CD14-positive monocyte (primary cell): ENCODE measurements at regions not wholly inside any gene's neighbourhood (a gene's known extent, or its start where the extent isn't known, plus 50 kb on each side); places are given as distances from the start of the nearest gene placed in this dataset.
A peak's percentile ranks its signal among the peaks of the same experiment; 100 is the strongest.

Experiments used
- DNase-seq, 3 donors: peaks; one replicate each; pipeline ENCODE4 v3.0.0-alpha.2; 2011 to 2022
- H2AFZ ChIP-seq: 2 replicates; pipeline ENCODE4 v1.6.0; 2012; ENCODE audit warnings: mild to moderate bottlenecking, low read depth, low read length, inconsistent platforms; ENCODE audit not compliant: insufficient read depth, poor library complexity, severe bottlenecking
- H3K27ac ChIP-seq, 2 donors: 1 replicate in 1 of 2; 2 replicates in 1 of 2; pipeline ENCODE4 v1.5.1; 2012 to 2013; ENCODE audit warnings: low read length in 2 of 2, control low read depth in 1 of 2, inconsistent platforms in 1 of 2, low read depth in 1 of 2, mild to moderate bottlenecking in 1 of 2
- H3K27me3 ChIP-seq, 2 donors: one replicate each; pipeline versions ENCODE4 v1.6.0 to v1.6.1; 2011 to 2013; ENCODE audit warnings: low read length in 2 of 2; ENCODE audit not compliant: control insufficient read depth in 2 of 2, insufficient read depth in 2 of 2
- H3K36me3 ChIP-seq, 2 donors: replicated peaks in 1 of 2; 1 replicate in 1 of 2; 2 replicates in 1 of 2; pipeline versions ENCODE4 v1.5.1 to v1.6.1; 2012 to 2013; ENCODE audit warnings: low read length in 2 of 2, control low read depth in 1 of 2, inconsistent platforms in 1 of 2, mild to moderate bottlenecking in 1 of 2; ENCODE audit not compliant: insufficient read depth in 2 of 2, control insufficient read depth in 1 of 2
- H3K4me1 ChIP-seq, 2 donors: 1 replicate in 1 of 2; 2 replicates in 1 of 2; pipeline versions ENCODE4 v1.5.1 to v1.6.1; 2012 to 2013; ENCODE audit warnings: low read length in 2 of 2, control low read depth in 1 of 2, inconsistent platforms in 1 of 2, mild to moderate bottlenecking in 1 of 2, moderate library complexity in 1 of 2; ENCODE audit not compliant: insufficient read depth in 2 of 2, control insufficient read depth in 1 of 2
- H3K4me2 ChIP-seq: replicated peaks from 2 replicates; pipeline ENCODE3; 2012; ENCODE audit warnings: low read length, moderate library complexity, mild to moderate bottlenecking; ENCODE audit not compliant: poor library complexity, severe bottlenecking; ENCODE audit errors: extremely low read depth
- H3K4me3 ChIP-seq, 3 experiments: fragments of 200-600 bp in 1 of 3; sonication (generic) in 1 of 3; replicated peaks in 1 of 3; 1 replicate in 2 of 3; 2 replicates in 1 of 3; pipeline ENCODE4 v1.5.1; 2011 to 2013; ENCODE audit warnings: low read length in 3 of 3, mild to moderate bottlenecking in 3 of 3, control low read depth in 2 of 3, low read depth in 2 of 3, inconsistent platforms in 1 of 3, moderate library complexity in 1 of 3
- H3K79me2 ChIP-seq: 2 replicates; pipeline ENCODE4 v1.6.0; 2012; ENCODE audit warnings: mild to moderate bottlenecking, control low read depth, inconsistent platforms, low read length, moderate library complexity; ENCODE audit not compliant: insufficient read depth
- H3K9ac ChIP-seq: 2 replicates; pipeline ENCODE4 v1.6.0; 2017; ENCODE audit warnings: low read length, mild to moderate bottlenecking; ENCODE audit not compliant: insufficient read depth, poor library complexity, severe bottlenecking
- H3K9me3 ChIP-seq, 2 donors: replicated peaks in 1 of 2; 1 replicate in 1 of 2; 2 replicates in 1 of 2; pipeline versions ENCODE4 v1.5.1 to v1.6.1; 2012 to 2013; ENCODE audit warnings: low read length in 2 of 2, control low read depth in 1 of 2; ENCODE audit not compliant: control insufficient read depth in 1 of 2, insufficient read depth in 1 of 2
- H4K20me1 ChIP-seq: 2 replicates; pipeline ENCODE4 v1.6.0; 2012; ENCODE audit warnings: mild to moderate bottlenecking, low read length, control low read depth, moderate library complexity; ENCODE audit not compliant: insufficient read depth
- H3K27ac Mint-ChIP-seq, 7 donors: one replicate each; pipeline ENCODE4 v1.8.0; 2020; ENCODE audit warnings: mild to moderate bottlenecking in 7 of 7, mixed read lengths in 7 of 7, moderate library complexity in 6 of 7, inconsistent platforms in 2 of 7
- H3K27me3 Mint-ChIP-seq, 3 donors: one replicate each; pipeline ENCODE4 v1.8.0; 2021 to 2022; ENCODE audit warnings: low read depth in 3 of 3, mild to moderate bottlenecking in 3 of 3, mixed read lengths in 3 of 3, moderate library complexity in 3 of 3, inconsistent platforms in 1 of 3
- H3K36me3 Mint-ChIP-seq, 2 donors: one replicate each; pipeline ENCODE4 v1.8.0; 2020; ENCODE audit warnings: mixed read lengths in 2 of 2, inconsistent platforms in 1 of 2, mild to moderate bottlenecking in 1 of 2
- H3K4me1 Mint-ChIP-seq: one replicate; pipeline ENCODE4 v1.8.0; 2020; ENCODE audit warnings: mild to moderate bottlenecking, mixed read lengths
- H3K4me3 Mint-ChIP-seq, 2 donors: one replicate each; pipeline ENCODE4 v1.8.0; 2020; ENCODE audit warnings: mild to moderate bottlenecking in 2 of 2, mixed read lengths in 2 of 2, moderate library complexity in 1 of 2
- H3K9me3 Mint-ChIP-seq, 7 donors: one replicate each; pipeline ENCODE4 v1.8.0; 2020 to 2022; ENCODE audit warnings: mixed read lengths in 7 of 7, mild to moderate bottlenecking in 6 of 7, moderate library complexity in 6 of 7, inconsistent platforms in 2 of 7
- WGBS: methylation state at CpG from one replicate; pipeline ENCODE4 v1.1.5; 2013; ENCODE audit warnings: missing lambda C conversion rate; ENCODE audit not compliant: insufficient coverage; 5-methylcytosine and 5-hydroxymethylcytosine counted together
- intact Hi-C, 2 donors: fragments of 100-400 bp; cut with micrococcal nuclease; formaldehyde crosslinking; loops; one replicate each; pipeline versions ENCODE4 v1.15.0 to v1.15.1; 2023
- TF ChIP-seq, protein P1 (sequence below): fragments of 200-600 bp; IDR thresholded peaks from one replicate; pipeline ENCODE4 v1.8.0; 2022; ENCODE audit warnings: antibody characterized with exemption, mild to moderate bottlenecking

DNA sequence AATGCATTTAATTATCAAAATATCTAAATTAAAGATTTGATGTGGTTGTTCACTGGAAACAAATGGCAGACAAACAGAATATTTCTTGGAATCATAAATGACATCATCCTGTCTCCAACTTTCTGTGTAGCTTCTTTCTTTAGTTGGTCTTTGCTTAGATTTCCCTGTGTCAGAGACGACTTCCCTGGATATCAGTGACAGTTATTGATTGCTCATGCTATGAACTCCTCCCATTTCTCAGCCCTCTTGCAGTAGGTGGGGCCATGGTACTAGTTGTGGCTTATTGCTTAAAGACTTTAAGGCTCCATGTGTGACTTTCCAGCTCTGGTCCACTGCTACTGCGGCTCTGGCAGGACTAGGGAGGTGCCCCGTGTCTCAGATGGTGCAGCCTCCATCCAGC, 592.6 kb downstream of the MTRR start:
- Histone ChIP-seq H3K36me3 (peaks cover 0 to 2% of the 10 kb centered on the region in 2 donors), H3K4me2 (no peak overlapping the region), H3K9me3 (no peaks in the 10 kb centered on the region), H3K4me3 (no peak overlapping the region), H4K20me1 (no peaks in the 10 kb centered on the region), H2AFZ (no peak overlapping the region), H3K27ac (no peak overlapping the region), H3K4me1 (peaks cover 12 to 13% of the 10 kb centered on the region in 2 donors), H3K9ac (no peak overlapping the region), H3K27me3 (no peaks in the 10 kb centered on the region), H3K79me2 (no peaks in the 10 kb centered on the region)
- DNase-seq = no peak
- no peak overlapping the region for H3K4me3 Mint-ChIP-seq
- peaks cover 21% of the 10 kb centered on the region for H3K4me1 Mint-ChIP-seq
- peaks cover 0 to 6% (median 4%) of the 10 kb centered on the region in 3 donors for H3K27me3 Mint-ChIP-seq
- H3K36me3 Mint-ChIP-seq = no peaks in the 10 kb centered on the region
- peaks cover 0 to 6% (median 2%) of the 10 kb centered on the region in 7 donors for H3K9me3 Mint-ChIP-seq
- TF ChIP-seq, protein P1, sequence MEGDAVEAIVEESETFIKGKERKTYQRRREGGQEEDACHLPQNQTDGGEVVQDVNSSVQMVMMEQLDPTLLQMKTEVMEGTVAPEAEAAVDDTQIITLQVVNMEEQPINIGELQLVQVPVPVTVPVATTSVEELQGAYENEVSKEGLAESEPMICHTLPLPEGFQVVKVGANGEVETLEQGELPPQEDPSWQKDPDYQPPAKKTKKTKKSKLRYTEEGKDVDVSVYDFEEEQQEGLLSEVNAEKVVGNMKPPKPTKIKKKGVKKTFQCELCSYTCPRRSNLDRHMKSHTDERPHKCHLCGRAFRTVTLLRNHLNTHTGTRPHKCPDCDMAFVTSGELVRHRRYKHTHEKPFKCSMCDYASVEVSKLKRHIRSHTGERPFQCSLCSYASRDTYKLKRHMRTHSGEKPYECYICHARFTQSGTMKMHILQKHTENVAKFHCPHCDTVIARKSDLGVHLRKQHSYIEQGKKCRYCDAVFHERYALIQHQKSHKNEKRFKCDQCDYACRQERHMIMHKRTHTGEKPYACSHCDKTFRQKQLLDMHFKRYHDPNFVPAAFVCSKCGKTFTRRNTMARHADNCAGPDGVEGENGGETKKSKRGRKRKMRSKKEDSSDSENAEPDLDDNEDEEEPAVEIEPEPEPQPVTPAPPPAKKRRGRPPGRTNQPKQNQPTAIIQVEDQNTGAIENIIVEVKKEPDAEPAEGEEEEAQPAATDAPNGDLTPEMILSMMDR = no peak
- WGBS = 90% methylated on average over 2 of the region's 3 CpGs
- H3K27ac Mint-ChIP-seq = no peak overlapping the region
- intact Hi-C loops = no loop called here

DNA sequence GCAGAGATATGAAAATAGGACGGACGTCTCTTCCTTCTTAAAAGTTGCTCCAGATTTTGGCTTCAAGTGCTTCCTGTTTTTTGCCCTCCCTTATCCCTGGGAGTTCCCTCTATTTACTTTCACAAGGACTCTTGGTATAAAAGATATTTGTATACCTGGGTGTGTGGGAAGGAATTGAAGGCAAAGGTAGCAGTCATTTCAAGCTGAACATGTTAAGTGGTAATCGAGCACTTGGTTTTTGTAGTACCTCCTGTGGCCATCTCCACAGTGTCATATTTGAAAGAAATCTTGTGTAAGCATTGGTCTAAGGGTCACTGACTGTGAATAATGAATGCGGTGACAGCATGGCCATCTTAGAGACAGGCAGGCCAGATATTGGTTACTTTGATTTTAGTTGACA, 593.6 kb downstream of the MTRR start:
- H3K27me3 Mint-ChIP-seq = peaks cover 0 to 4% (median under 1%) of the 10 kb centered on the region in 3 donors
- H3K36me3 Mint-ChIP-seq = no peaks in the 10 kb centered on the region
- H3K4me3 ChIP-seq = no peak overlapping the region
- H3K4me1 Mint-ChIP-seq = peaks cover 15% of the 10 kb centered on the region
- H3K9me3 Mint-ChIP-seq = peaks cover 0 to 3% (median 0%) of the 10 kb centered on the region in 7 donors
- intact Hi-C loops = no loop called here
- H4K20me1 ChIP-seq = no peaks in the 10 kb centered on the region
- H3K9me3 ChIP-seq = no peaks in the 10 kb centered on the region
- peaks cover 0 to 2% of the 10 kb centered on the region in 2 donors for H3K36me3 ChIP-seq
- no peak overlapping the region for H3K4me3 Mint-ChIP-seq
- H3K79me2 ChIP-seq = no peaks in the 10 kb centered on the region
- no peaks in the 10 kb centered on the region for H3K27me3 ChIP-seq
- H3K27ac ChIP-seq = no peak overlapping the region
- TF ChIP-seq, protein P1 = no peak
- peak in 1 of 3 donors; percentile 9 for DNase-seq
- no peak overlapping the region for H3K9ac ChIP-seq
- no peak overlapping the region for H3K4me2 ChIP-seq
- WGBS = 83% methylated on average over 2 of the region's 4 CpGs
- H3K27ac Mint-ChIP-seq = no peak overlapping the region
- H3K4me1 ChIP-seq = peaks cover 9 to 10% of the 10 kb centered on the region in 2 donors
- no peak overlapping the region for H2AFZ ChIP-seq
